Calu3 (cell line): ENCODE measurements at regions not wholly inside any gene's neighbourhood (a gene's known extent, or its start where the extent isn't known, plus 50 kb on each side); places are given as distances from the start of the nearest gene placed in this dataset.

ENCODE experiments used
- BruUV-seq: library from RNA; stranded (reverse); fragments of 400-500 nt; replicated peaks from 2 replicates; lab custom pipeline; 2021; lab: Mats Ljungman, UMichigan
- CTCF ChIA-PET: fragments of 300-600 bp; sonication (Branson Sonifier 250); formaldehyde crosslinking; loops from one replicate; lab custom pipeline; 2022; ENCODE audit warnings: antibody characterized with exemption; lab: Charles Lee
- DNase-seq: peaks from one replicate; pipeline ENCODE4 v3.0.0; 2022
- H3K27ac Mint-ChIP-seq: one replicate; pipeline ENCODE4 v1.8.0; 2022; ENCODE audit warnings: mixed read lengths; ENCODE audit not compliant: unreplicated experiment
- H3K27me3 Mint-ChIP-seq: one replicate; pipeline ENCODE4 v1.8.0; 2022; ENCODE audit warnings: mixed read lengths; ENCODE audit not compliant: unreplicated experiment
- H3K36me3 Mint-ChIP-seq: one replicate; pipeline ENCODE4 v1.8.0; 2022; ENCODE audit warnings: mild to moderate bottlenecking, moderate library complexity, mixed read lengths; ENCODE audit not compliant: insufficient read depth, unreplicated experiment
- H3K4me1 Mint-ChIP-seq: one replicate; pipeline ENCODE4 v1.8.0; 2022; ENCODE audit warnings: mild to moderate bottlenecking, low read depth, mixed read lengths; ENCODE audit not compliant: unreplicated experiment
- H3K4me3 Mint-ChIP-seq: one replicate; pipeline ENCODE4 v1.8.0; 2022; ENCODE audit warnings: mild to moderate bottlenecking, low read depth, moderate library complexity, mixed read lengths; ENCODE audit not compliant: unreplicated experiment
- H3K9me3 Mint-ChIP-seq: one replicate; pipeline ENCODE4 v1.8.0; 2022; ENCODE audit warnings: low read depth, mixed read lengths; ENCODE audit not compliant: unreplicated experiment
- CTCF ChIP-seq: fragments of 200-600 bp; IDR thresholded peaks from one replicate; pipeline ENCODE4 v1.8.0; 2022; ENCODE audit warnings: antibody characterized with exemption; ENCODE audit not compliant: unreplicated experiment
- intact Hi-C: fragments of 100-400 bp; cut with micrococcal nuclease; formaldehyde crosslinking; loops from one replicate; pipeline ENCODE4 v1.10.0; 2022; ENCODE audit not compliant: unreplicated experiment

- no peak overlapping the region for H3K4me3 Mint-ChIP-seq
- intact Hi-C loops = no loop called here
- H3K4me1 Mint-ChIP-seq = no peaks in the 10 kb centered on the region
- no peaks in the 10 kb centered on the region for H3K9me3 Mint-ChIP-seq
- H3K36me3 Mint-ChIP-seq = no peaks in the 10 kb centered on the region
- H3K27me3 Mint-ChIP-seq = peaks cover 22% of the 10 kb centered on the region
- DNase-seq = no peak
- H3K27ac Mint-ChIP-seq = no peak overlapping the region
- no peak for TF ChIP-seq CTCF
- CTCF ChIA-PET = no interaction called here
- BruUV-seq = no TSS peak
These were observed 205.6 kb downstream of the FOXL1 start for GRCh38 chr16:86783636-86784626.

GRCh38 chr16:86786338-86786737 lies 208.0 kb downstream of the FOXL1 start:
- H3K27me3 Mint-ChIP-seq = peaks cover 3% of the 10 kb centered on the region

GRCh38 chr16:86786994-86787393 lies 208.6 kb downstream of the FOXL1 start:
- peaks cover 9% of the 10 kb centered on the region for H3K27me3 Mint-ChIP-seq
- no peak overlapping the region for H3K27ac Mint-ChIP-seq
- H3K9me3 Mint-ChIP-seq = no peaks in the 10 kb centered on the region
- no peaks in the 10 kb centered on the region for H3K4me1 Mint-ChIP-seq
- CTCF ChIA-PET = no interaction called here
- intact Hi-C loops = no loop called here
- no peak overlapping the region for H3K4me3 Mint-ChIP-seq
- H3K36me3 Mint-ChIP-seq = no peaks in the 10 kb centered on the region
- no TSS peak for BruUV-seq
- no peak for TF ChIP-seq CTCF
- no peak for DNase-seq

More at GRCh38 chr16:86786338-86786737, 208.0 kb downstream of the FOXL1 start:
- no TSS peak for BruUV-seq
- CTCF ChIA-PET = no interaction called here
- Mint-ChIP-seq H3K9me3 (no peaks in the 10 kb centered on the region), H3K27ac (no peak overlapping the region), H3K36me3 (no peaks in the 10 kb centered on the region), H3K4me3 (no peak overlapping the region), H3K4me1 (no peaks in the 10 kb centered on the region)
- no peak for TF ChIP-seq CTCF
- intact Hi-C loops = no loop called here
- DNase-seq = no peak

- Mint-ChIP-seq H3K36me3 (no peaks in the 10 kb centered on the region), H3K4me1 (no peaks in the 10 kb centered on the region), H3K27me3 (peaks cover 14% of the 10 kb centered on the region), H3K9me3 (no peaks in the 10 kb centered on the region), H3K4me3 (no peak overlapping the region), H3K27ac (no peak overlapping the region)
- CTCF ChIA-PET = no interaction called here
- no TSS peak for BruUV-seq
- intact Hi-C loops = no loop called here
- no peak for DNase-seq
- TF ChIP-seq CTCF = no peak
These were observed 209.2 kb downstream of the FOXL1 start for GRCh38 chr16:86787538-86787937.
